Thyroid gland (tissue), 4 donors: ENCODE measurements at regions not wholly inside any gene's neighbourhood (a gene's known extent, or its start where the extent isn't known, plus 50 kb on each side); places are given as distances from the start of the nearest gene placed in this dataset.

Experiments
- CTCF ChIP-seq, 6 experiments: fragments of 200-600 bp in 3 of 6; fragments of 450-650 bp in 3 of 6; sonication (generic) in 3 of 6; IDR thresholded peaks; one replicate each; pipeline ENCODE4 v1.5.1; 2016 to 2019; ENCODE audit warnings: antibody characterized with exemption in 6 of 6, mild to moderate bottlenecking in 2 of 6, inconsistent platforms in 1 of 6, moderate library complexity in 1 of 6
- POLR2A ChIP-seq, 2 donors: fragments of 450-650 bp; IDR thresholded peaks; one replicate each; pipeline ENCODE4 v1.6.1; 2017; ENCODE audit warnings: antibody characterized with exemption in 2 of 2, mild to moderate bottlenecking in 2 of 2, moderate library complexity in 1 of 2

- TF ChIP-seq POLR2A (IDR thresholded peaks at IDR 0.05) (peak in 1 of 2 donors; percentile 85), CTCF (IDR thresholded peaks at IDR 0.05) (peak in 1 of 6 experiments; percentile 2)
Observed at GRCh38 chr3:186413615-186414415, 51.8 kb upstream of the DGKG start.
